Femur (tissue), 1 donor: ENCODE measurements at regions not wholly inside any gene's neighbourhood (a gene's known extent, or its start where the extent isn't known, plus 50 kb on each side); places are given as distances from the start of the nearest gene placed in this dataset.
"Not testable (repeated sequence)": the region's sequence is repeated elsewhere in the genome, so short reads cannot be mapped to it uniquely, and the experiment has no call there.

Source experiments
- DNase-seq: peaks from one replicate; pipeline ENCODE4 v3.0.0-alpha.2; 2017

DNA sequence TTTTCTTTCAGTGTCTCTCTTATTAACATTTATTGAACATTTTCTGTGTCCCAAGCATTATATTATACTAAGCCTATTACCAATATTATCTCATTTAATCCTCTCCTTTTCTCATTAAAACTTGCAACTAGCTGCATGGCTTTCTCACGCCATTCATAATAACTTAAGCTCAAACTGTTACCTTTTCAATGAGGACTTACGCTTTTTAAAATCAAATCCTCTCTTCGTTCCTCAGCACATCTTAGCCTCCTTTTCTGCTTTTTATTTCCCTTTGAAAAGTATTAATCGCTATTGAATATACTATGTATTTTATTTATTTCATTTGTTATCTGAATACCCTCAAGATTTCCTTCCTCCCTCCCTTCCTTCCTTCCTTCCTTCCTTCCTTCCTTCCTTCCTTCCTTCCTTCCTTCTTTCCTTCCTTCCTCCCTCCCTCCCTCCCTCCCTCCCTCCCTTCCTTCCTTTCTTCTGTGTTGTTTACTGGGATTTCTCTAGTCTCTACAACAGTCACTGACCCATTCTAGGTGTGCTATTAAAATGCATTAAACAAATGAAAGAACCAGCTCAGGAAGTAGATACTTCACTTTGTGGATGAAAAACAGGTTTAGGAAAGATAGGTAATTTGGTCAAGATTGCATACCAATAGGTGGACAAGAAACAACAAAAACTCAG, 294.1 kb upstream of the TUT7 start:
- no peak for DNase-seq

DNA sequence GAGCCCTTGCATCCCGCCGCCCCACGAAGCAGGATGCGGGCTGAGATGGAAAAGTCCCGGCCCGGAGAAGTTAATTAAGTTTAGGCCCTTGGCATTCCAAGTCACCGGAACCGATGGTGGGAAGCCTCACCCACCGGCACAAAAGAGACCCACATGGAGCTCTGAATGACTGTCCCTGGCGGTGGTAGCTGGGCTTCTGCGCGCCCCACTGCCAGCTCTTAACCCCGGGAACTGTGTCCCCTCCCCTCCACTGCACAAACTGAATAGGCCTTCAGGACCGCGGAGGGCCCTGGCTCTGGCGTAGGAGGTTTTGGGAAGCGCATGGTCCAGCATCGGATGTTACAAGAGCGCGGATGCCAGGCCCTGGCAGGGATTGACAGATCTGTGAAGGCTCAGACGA, 291.1 kb upstream of the TUT7 start:
- no peak for DNase-seq

GRCh38 chr9:86644675-86645034, 290.4 kb upstream of the TUT7 start:
- DNase-seq, result no peak

DNA sequence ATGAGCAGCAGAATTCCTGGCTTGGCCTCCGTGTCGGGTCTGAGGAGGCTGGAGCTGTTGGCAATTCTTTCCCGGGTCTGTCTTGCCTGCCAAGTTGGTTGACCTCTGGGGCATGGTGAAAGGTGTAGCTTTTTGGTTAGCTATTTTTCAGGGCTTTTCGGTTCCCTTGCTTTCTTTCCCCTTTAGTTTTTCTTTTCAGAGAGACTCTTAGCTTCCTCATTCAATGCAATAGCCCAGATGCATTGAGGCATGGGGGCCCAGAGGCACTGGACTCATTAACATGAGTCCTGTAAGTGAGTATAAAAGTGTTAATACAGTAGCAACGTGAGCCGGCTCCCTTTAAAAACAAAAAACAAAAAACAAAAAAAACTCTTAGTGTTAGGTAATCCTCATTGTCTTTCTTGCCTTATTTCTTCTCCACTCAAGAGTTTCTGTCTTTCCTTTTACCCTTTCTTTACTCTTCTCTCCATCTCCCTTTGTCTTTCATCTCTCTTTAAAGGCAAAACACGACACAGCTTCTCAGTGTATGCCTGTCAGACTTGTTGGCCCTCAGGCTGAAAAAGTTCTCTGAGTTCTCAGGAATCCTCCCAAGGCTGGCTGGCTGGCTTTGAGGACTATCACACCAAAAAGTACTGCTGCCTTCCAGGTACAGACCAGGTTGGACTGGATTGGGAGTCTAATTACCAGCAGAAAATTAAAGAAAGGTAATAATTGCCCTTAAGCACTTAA, 289.9 kb upstream of the TUT7 start:
- no peak for DNase-seq

DNA sequence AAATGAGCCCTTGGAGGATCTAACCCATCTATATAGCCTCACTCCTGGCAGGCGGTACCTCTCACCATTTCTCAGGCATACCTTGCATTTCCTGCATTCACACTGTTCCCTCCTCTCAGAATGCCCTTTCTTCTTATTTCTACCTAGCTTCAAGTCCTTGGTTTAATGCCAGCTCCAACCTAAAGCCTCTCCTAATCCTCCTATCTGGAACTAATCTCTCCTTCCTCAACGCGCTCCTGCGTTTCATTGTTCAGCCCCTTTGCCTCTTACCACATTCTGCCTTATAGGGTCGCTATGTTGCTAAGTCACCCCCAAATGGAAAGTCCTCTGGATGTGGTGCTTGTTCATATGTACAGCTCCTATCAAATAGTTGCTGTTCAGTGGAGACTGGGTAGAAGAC, 288.5 kb upstream of the TUT7 start:
- DNase-seq, result no peak

GRCh38 chr9:86641970-86642369, 287.8 kb upstream of the TUT7 start:
- no peak for DNase-seq

DNA sequence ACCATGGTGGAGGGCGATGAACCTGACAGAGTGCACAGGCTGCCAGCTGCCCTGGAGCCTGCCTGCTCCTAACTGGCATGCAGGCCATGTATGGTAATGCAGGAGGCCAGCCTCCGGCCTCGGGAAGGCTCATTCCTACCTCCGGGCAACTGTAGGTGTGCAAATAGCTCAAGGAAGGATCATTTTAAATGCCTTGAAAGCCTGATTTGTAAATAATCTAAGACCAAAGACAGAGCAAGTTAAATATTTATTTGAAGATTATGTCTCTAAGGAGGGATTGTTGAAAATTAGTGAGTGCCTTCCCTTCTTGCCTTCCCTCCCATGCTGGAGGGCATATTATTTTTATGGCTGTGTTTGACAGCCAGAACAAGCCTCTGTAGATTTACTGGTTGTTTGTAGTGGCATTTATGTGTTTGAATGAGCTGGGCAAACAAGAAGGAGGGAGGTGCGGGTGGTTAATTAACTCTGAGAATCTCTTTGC, 285.7 kb upstream of the TUT7 start:
- no peak for DNase-seq

GRCh38 chr9:86639287-86639686, 285.1 kb upstream of the TUT7 start:
- no peak for DNase-seq

GRCh38 chr9:86638109-86638508, 283.9 kb upstream of the TUT7 start:
- no peak for DNase-seq

- DNase-seq, result peak; percentile 41
Observed at GRCh38 chr9:86637515-86637914, 283.3 kb upstream of the TUT7 start.

DNA sequence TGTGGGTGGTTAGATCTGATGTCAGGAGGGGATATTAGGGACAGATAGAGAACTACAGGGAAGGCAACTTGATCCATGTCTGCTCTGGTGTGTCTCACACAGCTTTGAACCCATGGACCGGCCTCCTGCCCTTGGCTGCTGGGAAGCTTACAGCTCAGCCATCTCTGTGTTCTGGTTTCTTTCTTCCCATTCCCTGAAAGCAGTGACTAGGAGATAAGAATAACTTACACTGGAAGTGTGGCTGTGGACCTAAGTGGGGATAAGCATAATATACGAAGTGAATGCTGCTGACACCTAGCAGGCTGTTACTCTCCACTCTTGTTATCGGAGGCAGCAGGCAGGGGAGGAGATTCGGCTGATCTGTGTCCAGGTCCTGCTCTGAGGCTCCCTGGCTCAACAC, 282.3 kb upstream of the TUT7 start:
- no peak for DNase-seq

DNA sequence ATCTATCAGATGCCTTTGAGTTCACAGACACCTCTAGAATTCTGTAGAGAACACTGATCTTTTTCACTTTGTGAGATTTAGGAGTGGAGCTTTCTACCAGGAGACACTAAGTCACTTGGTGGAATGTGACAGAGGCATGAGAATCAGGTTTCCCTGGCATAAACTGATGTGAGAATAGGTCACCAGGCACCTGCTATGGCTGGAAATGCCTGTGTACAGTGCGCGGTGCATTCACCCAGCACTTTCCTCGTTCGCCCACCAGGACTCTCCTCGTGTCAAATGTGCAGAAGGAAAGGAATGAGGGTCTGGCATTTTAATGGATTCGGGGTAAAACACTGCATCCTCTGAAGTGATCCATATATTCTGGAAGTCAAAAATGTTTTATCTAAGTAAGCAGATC, 281.8 kb upstream of the TUT7 start:
- DNase-seq, result no peak

DNA sequence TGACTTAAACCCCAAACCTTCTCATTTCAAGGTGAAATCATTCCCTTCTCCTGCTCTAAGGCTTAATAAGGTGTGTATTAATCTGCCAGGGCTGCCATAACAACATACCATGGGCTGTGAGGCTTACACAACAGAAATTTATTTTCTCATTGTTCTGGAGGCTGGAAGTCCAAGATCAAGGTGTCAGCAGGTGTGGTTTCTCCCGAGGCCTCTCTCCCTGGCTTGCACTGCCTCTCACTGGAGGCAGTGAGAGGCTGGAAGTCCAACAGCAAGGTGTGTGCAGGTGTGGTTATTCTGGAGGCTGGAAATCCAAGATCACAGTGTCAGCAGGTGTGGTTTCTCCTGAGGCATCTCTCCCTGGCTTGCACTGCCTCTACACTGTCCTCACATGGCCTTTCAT, 280.3 kb upstream of the TUT7 start:
- DNase-seq, result no peak

DNA sequence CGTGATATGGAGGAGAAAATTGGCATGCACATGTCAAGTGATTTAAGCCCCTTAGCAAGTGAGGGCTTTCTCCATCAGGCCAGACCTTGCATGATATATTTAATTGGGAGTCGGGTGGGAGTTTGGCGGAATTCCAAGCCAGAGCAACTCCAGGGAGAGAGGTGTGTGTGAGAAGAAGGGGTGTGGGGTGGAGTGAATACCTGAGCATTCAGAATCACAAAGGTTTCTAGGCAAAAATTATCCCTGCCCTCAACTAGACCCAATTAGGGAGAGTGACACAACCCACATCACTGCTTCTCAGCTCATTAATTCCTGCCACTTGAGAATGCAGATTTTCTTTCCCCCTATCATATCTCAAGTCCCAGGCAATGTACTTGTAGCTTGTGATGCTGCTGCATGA, 279.7 kb upstream of the TUT7 start:
- DNase-seq, result no peak

GRCh38 chr9:86632537-86632936, 278.3 kb upstream of the TUT7 start:
- DNase-seq, result no peak

DNA sequence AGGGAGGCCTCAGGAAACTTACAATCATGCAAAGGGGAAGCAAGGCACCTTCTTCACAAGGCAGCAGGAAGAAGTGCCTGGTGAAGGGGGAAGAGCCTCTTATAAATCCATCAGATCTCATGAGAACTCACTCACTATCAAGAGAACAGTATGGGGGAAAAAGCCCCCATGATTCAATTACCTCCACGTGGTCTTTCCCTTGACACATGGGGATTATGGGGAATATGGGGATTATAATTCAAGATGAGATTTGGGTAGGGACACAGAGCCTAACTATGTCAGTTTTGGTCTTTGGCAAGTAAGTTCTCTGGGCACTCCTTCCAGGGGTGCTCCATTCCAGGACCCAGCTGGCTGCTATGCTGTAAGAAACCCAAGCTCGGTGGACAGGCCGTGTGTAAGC, 275.3 kb upstream of the TUT7 start:
- DNase-seq, result no peak

GRCh38 chr9:86626802-86627201, 272.6 kb upstream of the TUT7 start:
- DNase-seq, result no peak

- no peak for DNase-seq
Observed at GRCh38 chr9:86624630-86625029, 270.4 kb upstream of the TUT7 start.

GRCh38 chr9:86614871-86615849, 260.9 kb upstream of the TUT7 start:
- no peak for DNase-seq

- DNase-seq, result no peak
Observed at GRCh38 chr9:86613943-86614342, 259.7 kb upstream of the TUT7 start.

- not testable (repeated sequence) for DNase-seq
Observed at GRCh38 chr9:86611534-86611933, 257.3 kb upstream of the TUT7 start.

DNA sequence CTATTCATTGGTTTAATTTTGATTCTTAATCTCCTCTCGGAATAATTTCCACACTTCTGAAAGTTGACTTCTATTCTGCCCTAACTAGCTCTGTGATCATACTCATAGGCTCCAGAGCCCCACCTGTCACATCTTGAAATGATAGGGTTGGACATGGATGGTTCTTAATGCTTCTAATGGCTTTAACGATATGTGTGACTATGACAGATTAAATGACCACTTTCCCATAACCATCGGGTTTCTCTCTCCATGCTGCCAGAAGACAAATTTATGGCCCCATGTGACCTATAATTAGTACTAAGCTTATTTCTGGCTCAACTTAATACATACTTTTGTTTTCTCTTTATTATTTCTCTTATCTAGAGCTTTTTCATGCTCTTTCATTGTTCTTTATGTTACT, 251.1 kb upstream of the TUT7 start:
- DNase-seq, result no peak

GRCh38 chr9:86604741-86605140, 250.5 kb upstream of the TUT7 start:
- no peak for DNase-seq

DNA sequence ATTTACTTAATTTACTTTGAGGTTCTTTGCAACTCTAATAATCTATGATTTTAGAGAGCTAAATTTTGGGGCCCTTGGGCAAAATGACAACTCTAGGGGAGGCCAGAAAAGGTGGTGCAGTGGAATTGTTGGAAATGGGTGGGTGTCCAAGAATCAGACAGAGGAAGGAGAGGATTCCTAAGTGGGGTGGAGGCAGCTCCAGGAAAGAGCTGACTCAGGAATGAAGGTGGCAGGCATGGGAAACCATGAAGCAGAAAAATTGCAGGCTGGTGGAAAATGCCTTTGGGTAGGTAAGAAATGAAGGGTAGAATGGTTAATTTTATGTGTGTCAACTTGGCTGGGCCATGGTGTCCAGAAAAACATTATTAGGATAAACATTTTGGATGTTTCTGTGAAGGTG, 248.5 kb upstream of the TUT7 start:
- DNase-seq, result no peak
